Neural cell (in vitro differentiated cells): ENCODE measurements at regions not wholly inside any gene's neighbourhood (a gene's known extent, or its start where the extent isn't known, plus 50 kb on each side); places are given as distances from the start of the nearest gene placed in this dataset.
"Not testable (repeated sequence)": the region's sequence is repeated elsewhere in the genome, so short reads cannot be mapped to it uniquely, and the experiment has no call there.

Source experiments
- CTCF ChIP-seq: fragments of 450-650 bp; IDR thresholded peaks from 2 replicates; pipeline ENCODE4 v1.5.1; 2014; ENCODE audit warnings: antibody characterized with exemption, mild to moderate bottlenecking, moderate library complexity; ENCODE audit not compliant: poor library complexity, severe bottlenecking
- EP300 ChIP-seq: fragments of 450-650 bp; conservative IDR thresholded peaks from 2 replicates; pipeline ENCODE4 v1.6.1; 2014; ENCODE audit warnings: antibody characterized with exemption, mild to moderate bottlenecking, moderate library complexity; ENCODE audit not compliant: poor library complexity, severe bottlenecking
- EZH2 ChIP-seq: fragments of 200-600, 300-800 bp; shearing (Covaris generic), sonication (generic); IDR thresholded peaks from 2 replicates; pipeline ENCODE4 v1.6.1; 2014; ENCODE audit warnings: antibody characterized with exemption, low read length, borderline replicate concordance, mild to moderate bottlenecking; ENCODE audit not compliant: insufficient read depth, poor library complexity, severe bottlenecking
- MXI1 ChIP-seq: fragments of 450-650 bp; conservative IDR thresholded peaks from 2 replicates; pipeline ENCODE4 v1.6.1; 2014; ENCODE audit warnings: antibody characterized with exemption, mild to moderate bottlenecking; ENCODE audit not compliant: poor library complexity, severe bottlenecking
- POLR2AphosphoS5 ChIP-seq: IDR thresholded peaks from 2 replicates; pipeline ENCODE4 v1.6.1; 2012
- RAD21 ChIP-seq: fragments of 450-650 bp; conservative IDR thresholded peaks from 2 replicates; pipeline ENCODE4 v1.6.1; 2014; ENCODE audit warnings: antibody characterized with exemption, mild to moderate bottlenecking, moderate library complexity
- SMC3 ChIP-seq: fragments of 450-650 bp; conservative IDR thresholded peaks from 2 replicates; pipeline ENCODE4 v1.6.1; 2014; ENCODE audit warnings: antibody characterized with exemption, mild to moderate bottlenecking, moderate library complexity; ENCODE audit not compliant: poor library complexity
- TAF1 ChIP-seq: IDR thresholded peaks from 2 replicates; pipeline ENCODE4 v1.6.1; 2012; ENCODE audit warnings: low read depth

- not testable (repeated sequence) for TF ChIP-seq CTCF, EZH2, TAF1, POLR2AphosphoS5, RAD21, EP300, SMC3, MXI1
Measured at GRCh38 chr4:145255311-145255710, 74.9 kb upstream of the OTUD4 start.
